Keratinocyte (primary cell): ENCODE measurements at regions not wholly inside any gene's neighbourhood (a gene's known extent, or its start where the extent isn't known, plus 50 kb on each side); places are given as distances from the start of the nearest gene placed in this dataset.

Experiments used
- DNase-seq: peaks from one replicate; pipeline ENCODE4 v3.0.0-alpha.2; 2011; ENCODE audit warnings: low read depth, missing footprints, low spot score
- FAIRE-seq: peaks from 2 replicates; lab custom pipeline; 2011; peaks lifted over from hg19 to GRCh38; lab: Jason Lieb, UNC
- H2AFZ ChIP-seq: 2 replicates; pipeline ENCODE4 v1.6.0; 2012; ENCODE audit warnings: low read length, control low read depth, inconsistent platforms; ENCODE audit not compliant: control insufficient read depth
- H3K27ac ChIP-seq: 2 replicates; pipeline ENCODE4 v1.5.1; 2011; ENCODE audit warnings: low read length; ENCODE audit not compliant: control insufficient read depth, insufficient read depth
- H3K27me3 ChIP-seq: 3 replicates; pipeline ENCODE4 v1.6.0; 2011; ENCODE audit warnings: low read length; ENCODE audit not compliant: control insufficient read depth, insufficient read depth; ENCODE audit errors: extremely low read depth
- H3K36me3 ChIP-seq, 2 experiments: 2 replicates in 1 of 2; 3 replicates in 1 of 2; pipeline ENCODE4 v1.5.1; 2011; ENCODE audit warnings: low read length in 2 of 2, mild to moderate bottlenecking in 1 of 2; ENCODE audit not compliant: control insufficient read depth in 2 of 2, insufficient read depth in 2 of 2; ENCODE audit errors: extremely low read depth in 1 of 2
- H3K4me1 ChIP-seq: 3 replicates; pipeline ENCODE4 v1.5.1; 2011; ENCODE audit warnings: low read length; ENCODE audit not compliant: control insufficient read depth, insufficient read depth; ENCODE audit errors: extremely low read depth
- H3K4me2 ChIP-seq: 3 replicates; pipeline ENCODE4 v1.6.0; 2011; ENCODE audit warnings: low read depth, low read length; ENCODE audit not compliant: control insufficient read depth, insufficient read depth; ENCODE audit errors: extremely low read depth
- H3K4me3 ChIP-seq, 3 experiments: fragments of 200-600 bp in 1 of 3; sonication (generic) in 1 of 3; 2 replicates in 2 of 3; 3 replicates in 1 of 3; pipeline ENCODE4 v1.5.1; 2011 to 2016; ENCODE audit warnings: low read length in 3 of 3, mild to moderate bottlenecking in 3 of 3, control low read depth in 2 of 3, inconsistent platforms in 1 of 3, low read depth in 1 of 3, mixed read lengths in 1 of 3, mixed run types in 1 of 3, moderate library complexity in 1 of 3; ENCODE audit not compliant: control insufficient read depth in 2 of 3, insufficient read depth in 2 of 3; ENCODE audit errors: extremely low read depth in 1 of 3
- H3K79me2 ChIP-seq: 2 replicates; pipeline ENCODE4 v1.6.0; 2012; ENCODE audit warnings: low read length; ENCODE audit not compliant: control insufficient read depth, insufficient read depth
- H3K9ac ChIP-seq: 3 replicates; pipeline ENCODE4 v1.6.0; 2011; ENCODE audit warnings: low read length; ENCODE audit not compliant: control insufficient read depth, insufficient read depth; ENCODE audit errors: extremely low read depth
- H3K9me1 ChIP-seq: 3 replicates; pipeline ENCODE4 v1.6.0; 2011; ENCODE audit warnings: low read length; ENCODE audit not compliant: control insufficient read depth, insufficient read depth; ENCODE audit errors: extremely low read depth
- H3K9me3 ChIP-seq: 2 replicates; pipeline ENCODE4 v1.5.1; 2012; ENCODE audit warnings: low read depth, low read length; ENCODE audit not compliant: control insufficient read depth
- H4K20me1 ChIP-seq: 3 replicates; pipeline ENCODE4 v1.6.0; 2011; ENCODE audit warnings: low read length; ENCODE audit not compliant: control insufficient read depth, insufficient read depth; ENCODE audit errors: extremely low read depth
- EZH2 ChIP-seq: IDR thresholded peaks from one replicate; pipeline ENCODE4 v1.6.1; 2012; ENCODE audit warnings: inconsistent platforms, mild to moderate bottlenecking, low read length, moderate library complexity
- dilution Hi-C: fragments of 300-500 bp; cut with MboI; formaldehyde crosslinking; loops from one replicate; pipeline ENCODE4 v1.7.0; 2020; ENCODE audit warnings: low sequenced_read_pairs; ENCODE audit not compliant: extremely low pct_ligation_motif_present
- TF ChIP-seq, protein P1 (sequence below), 3 experiments: IDR thresholded peaks in 1 of 3; conservative IDR thresholded peaks in 1 of 3; optimal IDR thresholded peaks in 1 of 3; 2 replicates in 2 of 3; 3 replicates in 1 of 3; pipeline versions ENCODE3 to v1.5.1; 2011; ENCODE audit warnings: low read length in 3 of 3, mild to moderate bottlenecking in 3 of 3, moderate library complexity in 2 of 3, control low read depth in 1 of 3, inconsistent platforms in 1 of 3; ENCODE audit not compliant: insufficient read depth in 2 of 3; ENCODE audit errors: extremely low read depth in 1 of 3

DNA sequence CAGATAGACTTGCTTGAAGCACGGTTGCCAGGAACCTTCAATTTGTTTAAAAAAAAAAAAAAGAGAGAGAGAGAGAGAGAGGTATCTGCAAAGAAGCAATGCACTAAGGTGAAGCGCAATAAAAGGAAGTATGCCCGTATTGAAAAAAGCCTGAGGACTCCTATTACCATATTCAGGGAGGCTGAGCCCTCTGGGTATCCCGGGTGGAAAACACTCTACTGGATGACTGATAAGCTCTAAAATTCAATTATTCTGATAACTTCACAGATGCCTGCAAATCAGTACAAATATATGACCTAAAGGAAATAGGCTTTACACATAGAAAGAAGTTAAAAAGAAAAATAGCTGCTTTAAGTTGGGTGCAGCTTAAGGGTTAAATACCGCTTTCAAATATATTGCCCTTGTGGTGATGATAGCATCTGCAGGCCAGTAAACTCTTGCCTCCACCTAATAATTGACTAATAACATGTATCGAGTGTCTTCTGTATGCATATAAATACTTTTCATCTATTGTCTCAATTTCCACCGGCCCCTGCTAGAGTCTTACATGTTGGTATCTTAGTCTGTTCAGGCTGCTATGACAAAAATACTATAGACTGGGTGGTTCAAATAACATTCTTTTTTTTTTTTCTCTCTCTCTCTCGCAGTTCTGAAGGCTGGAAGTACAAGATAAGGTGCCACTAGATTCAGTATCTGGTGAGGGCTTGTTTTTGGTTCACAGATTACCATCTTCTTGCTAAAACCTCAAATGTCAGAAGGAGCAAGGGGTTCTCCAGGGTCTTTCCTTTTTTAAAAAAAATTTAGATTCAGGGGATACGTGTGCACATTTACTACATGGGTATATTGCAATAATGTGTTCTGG, 187.4 kb upstream of the JARID2 start:
- no peak overlapping the region for H3K27ac ChIP-seq
- DNase-seq (no peak), FAIRE-seq (no peak)
- H3K79me2 ChIP-seq: no peaks in the 10 kb centered on the region
- peaks cover 12% of the 10 kb centered on the region for H3K4me1 ChIP-seq
- no peaks in the 10 kb centered on the region for H3K36me3 ChIP-seq
- H3K4me3 ChIP-seq: no peak overlapping the region
- no peaks in the 10 kb centered on the region for H3K9me1 ChIP-seq
- no peaks in the 10 kb centered on the region for H3K9me3 ChIP-seq
- H2AFZ ChIP-seq: no peak overlapping the region
- no peak overlapping the region for H3K4me2 ChIP-seq
- TF ChIP-seq EZH2: no peak
- TF ChIP-seq, protein P1, sequence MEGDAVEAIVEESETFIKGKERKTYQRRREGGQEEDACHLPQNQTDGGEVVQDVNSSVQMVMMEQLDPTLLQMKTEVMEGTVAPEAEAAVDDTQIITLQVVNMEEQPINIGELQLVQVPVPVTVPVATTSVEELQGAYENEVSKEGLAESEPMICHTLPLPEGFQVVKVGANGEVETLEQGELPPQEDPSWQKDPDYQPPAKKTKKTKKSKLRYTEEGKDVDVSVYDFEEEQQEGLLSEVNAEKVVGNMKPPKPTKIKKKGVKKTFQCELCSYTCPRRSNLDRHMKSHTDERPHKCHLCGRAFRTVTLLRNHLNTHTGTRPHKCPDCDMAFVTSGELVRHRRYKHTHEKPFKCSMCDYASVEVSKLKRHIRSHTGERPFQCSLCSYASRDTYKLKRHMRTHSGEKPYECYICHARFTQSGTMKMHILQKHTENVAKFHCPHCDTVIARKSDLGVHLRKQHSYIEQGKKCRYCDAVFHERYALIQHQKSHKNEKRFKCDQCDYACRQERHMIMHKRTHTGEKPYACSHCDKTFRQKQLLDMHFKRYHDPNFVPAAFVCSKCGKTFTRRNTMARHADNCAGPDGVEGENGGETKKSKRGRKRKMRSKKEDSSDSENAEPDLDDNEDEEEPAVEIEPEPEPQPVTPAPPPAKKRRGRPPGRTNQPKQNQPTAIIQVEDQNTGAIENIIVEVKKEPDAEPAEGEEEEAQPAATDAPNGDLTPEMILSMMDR (optimal IDR thresholded peaks at IDR 0.05 in 1 of 3, IDR thresholded peaks at IDR 0.05 in 1 of 3, conservative IDR thresholded peaks at IDR 0.05 in 1 of 3; ENCODE audit: extremely low read depth in 1 of 3, insufficient read depth in 2 of 3, low read length in 3 of 3): no peak
- dilution Hi-C loops: no loop called here
- no peaks in the 10 kb centered on the region for H4K20me1 ChIP-seq
- no peaks in the 10 kb centered on the region for H3K27me3 ChIP-seq
- H3K9ac ChIP-seq: no peak overlapping the region

DNA sequence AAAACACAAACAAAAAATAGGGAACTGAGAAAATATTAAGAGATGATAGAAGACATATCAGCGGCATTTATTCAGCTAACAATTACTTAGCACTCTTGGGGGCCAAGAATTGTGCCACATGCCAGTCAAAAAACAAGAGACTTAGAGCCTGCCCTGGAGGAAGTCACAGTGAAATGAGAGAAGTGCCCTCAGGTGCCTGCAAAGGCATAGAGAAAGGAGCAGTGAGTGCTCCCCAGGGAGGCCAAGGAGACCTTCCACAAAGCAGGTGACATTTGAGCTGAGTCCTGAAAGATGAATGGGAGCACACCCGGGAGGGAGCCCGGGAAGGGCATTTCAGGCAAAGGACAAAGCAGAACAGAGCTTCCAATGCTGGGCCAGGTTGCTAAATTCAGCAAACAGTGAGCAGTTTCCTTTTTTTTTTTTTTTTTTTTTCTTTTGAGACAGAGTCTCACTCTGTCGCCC, 184.7 kb upstream of the JARID2 start:
- Histone ChIP-seq H2AFZ (no peak overlapping the region), H4K20me1 (no peaks in the 10 kb centered on the region), H3K4me1 (peaks cover 21% of the 10 kb centered on the region), H3K4me2 (no peak overlapping the region), H3K9me3 (no peaks in the 10 kb centered on the region), H3K9ac (no peak overlapping the region), H3K27me3 (no peaks in the 10 kb centered on the region), H3K36me3 (no peaks in the 10 kb centered on the region), H3K4me3 (no peak overlapping the region), H3K9me1 (no peaks in the 10 kb centered on the region), H3K27ac (no peak overlapping the region), H3K79me2 (no peaks in the 10 kb centered on the region)
- no peak for FAIRE-seq
- dilution Hi-C loops: no loop called here
- TF ChIP-seq, protein P1 (optimal IDR thresholded peaks at IDR 0.05 in 1 of 3, IDR thresholded peaks at IDR 0.05 in 1 of 3, conservative IDR thresholded peaks at IDR 0.05 in 1 of 3; ENCODE audit: extremely low read depth in 1 of 3, insufficient read depth in 2 of 3, low read length in 3 of 3): no peak
- no peak for TF ChIP-seq EZH2
- no peak for DNase-seq
